GM21825 (cell line): ENCODE measurements at regions not wholly inside any gene's neighbourhood (a gene's known extent, or its start where the extent isn't known, plus 50 kb on each side); places are given as distances from the start of the nearest gene placed in this dataset.
"Not testable (repeated sequence)": the region's sequence is repeated elsewhere in the genome, so short reads cannot be mapped to it uniquely, and the experiment has no call there.

ENCODE experiments used
- ATAC-seq: cut with Tn5 transposase; IDR thresholded peaks from one replicate; pipeline ENCODE4 v1.9.1; 2021; ENCODE audit warnings: mild to moderate bottlenecking, moderate library complexity; ENCODE audit not compliant: unreplicated experiment

GRCh38 chr13:81929988-81930387, 1589.1 kb upstream of the SPRY2 start:
- no peak for ATAC-seq

DNA sequence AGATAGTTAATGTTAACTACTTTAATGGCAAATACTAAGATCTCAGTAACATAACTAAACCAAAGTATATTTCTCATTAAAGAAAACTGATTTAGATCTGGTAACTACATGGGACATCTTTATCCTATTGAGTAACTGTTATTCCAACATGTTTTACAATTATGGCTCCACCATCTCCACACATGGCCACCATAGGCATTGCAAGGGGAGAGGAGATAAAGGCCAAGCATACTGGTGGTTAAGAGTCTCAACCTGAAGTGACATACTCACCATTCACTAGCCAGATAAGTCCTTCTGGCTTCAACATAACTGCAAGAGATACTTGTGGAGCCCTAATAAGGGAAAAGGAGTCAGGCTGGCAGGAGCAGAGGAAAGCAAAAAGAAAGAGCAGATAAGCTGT, 1586.4 kb upstream of the SPRY2 start:
- no peak for ATAC-seq

- no peak for ATAC-seq
These were observed 1576.9 kb upstream of the SPRY2 start for GRCh38 chr13:81917810-81918209.

GRCh38 chr13:81916461-81916860, 1575.5 kb upstream of the SPRY2 start:
- no peak for ATAC-seq

DNA sequence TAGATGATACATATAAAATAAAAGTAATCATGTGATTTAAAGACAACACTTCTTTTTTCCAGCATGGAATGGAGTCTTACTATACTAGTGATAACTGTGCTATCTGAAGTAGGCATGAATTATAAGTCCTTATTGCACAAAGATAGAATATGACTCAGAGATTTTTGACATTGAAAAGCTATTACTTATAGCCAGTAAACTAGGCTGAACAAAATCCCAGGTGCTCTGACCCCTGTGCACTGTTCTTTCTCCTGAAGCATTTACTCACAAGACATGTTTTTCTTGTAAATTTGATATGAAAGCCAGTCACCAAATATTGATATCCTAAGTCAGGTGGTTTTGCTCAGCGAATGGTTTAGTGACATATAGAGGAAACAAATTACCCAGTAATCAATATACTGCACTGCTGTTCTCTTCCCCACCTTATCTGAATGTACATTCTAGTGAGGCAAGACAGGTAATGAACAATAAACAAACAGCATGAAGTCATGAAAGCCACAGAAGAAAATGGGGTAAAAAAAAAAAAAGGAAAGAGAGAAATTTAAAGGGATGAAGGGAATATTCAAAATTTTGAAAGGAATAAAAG, 1567.0 kb upstream of the SPRY2 start:
- no peak for ATAC-seq

DNA sequence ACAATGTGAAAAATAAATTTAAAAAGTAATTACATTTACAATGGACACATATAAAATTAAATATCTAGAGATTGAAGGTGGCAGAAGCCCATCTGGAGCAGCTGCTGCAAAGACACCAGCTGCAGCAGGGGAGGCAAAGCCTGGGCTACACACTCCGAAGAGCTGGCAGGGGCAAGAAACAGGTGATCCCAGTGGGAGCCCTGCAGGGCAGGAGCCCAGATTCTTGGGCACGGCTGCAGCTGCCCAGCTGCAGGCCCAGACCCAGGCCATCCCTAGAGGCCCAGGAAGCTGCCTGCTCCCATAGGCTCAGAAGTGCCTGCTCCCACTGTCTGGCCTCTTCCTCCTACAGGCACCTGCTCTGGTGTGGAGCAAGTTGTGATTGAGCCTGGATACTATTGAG, 1547.9 kb upstream of the SPRY2 start:
- ATAC-seq = no peak

- ATAC-seq = no peak
These were observed 1534.0 kb upstream of the SPRY2 start for GRCh38 chr13:81874681-81875661.

- ATAC-seq = no peak
These were observed 1533.3 kb upstream of the SPRY2 start for GRCh38 chr13:81874253-81874652.

GRCh38 chr13:81872581-81872980, 1531.7 kb upstream of the SPRY2 start:
- ATAC-seq = no peak

- not testable (repeated sequence) for ATAC-seq
These were observed 1530.9 kb upstream of the SPRY2 start for GRCh38 chr13:81871751-81872325.

DNA sequence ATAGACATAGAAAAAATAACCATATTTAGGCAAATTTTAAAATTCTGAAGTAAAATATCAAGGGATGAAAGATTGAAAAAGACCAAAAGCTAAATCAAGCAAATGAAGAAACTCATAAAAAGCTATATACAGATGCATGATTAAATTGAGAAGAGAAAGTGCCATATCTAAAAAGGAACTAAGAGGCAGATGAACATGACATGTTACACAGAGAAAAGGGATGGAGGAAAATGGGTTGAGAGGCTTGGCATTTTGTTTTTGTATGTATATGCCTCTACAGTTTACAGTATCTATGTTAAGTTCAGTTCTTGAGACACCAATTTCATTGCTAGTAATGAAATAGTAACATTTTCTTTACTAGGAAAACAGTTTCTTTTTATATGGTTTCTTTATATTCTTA, 1507.4 kb upstream of the SPRY2 start:
- no peak for ATAC-seq

DNA sequence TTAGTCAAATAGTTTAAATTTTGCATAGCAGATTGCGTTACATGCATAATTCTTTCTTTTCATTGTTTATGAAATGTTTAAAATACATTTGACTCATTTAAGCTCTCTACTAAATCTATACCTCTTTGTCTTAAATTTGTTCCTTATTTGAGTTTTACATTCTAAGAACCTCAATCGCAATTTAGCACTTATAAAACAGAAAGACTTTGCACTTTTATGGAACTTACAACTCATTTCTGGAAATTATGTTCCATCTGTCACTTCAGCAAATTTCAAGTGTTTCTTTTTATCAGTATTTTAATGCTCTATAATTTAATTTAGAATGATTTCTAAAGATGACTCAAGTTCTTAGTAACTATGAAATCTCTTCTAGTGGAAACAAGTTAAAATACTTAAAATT, 1505.8 kb upstream of the SPRY2 start:
- ATAC-seq = no peak

DNA sequence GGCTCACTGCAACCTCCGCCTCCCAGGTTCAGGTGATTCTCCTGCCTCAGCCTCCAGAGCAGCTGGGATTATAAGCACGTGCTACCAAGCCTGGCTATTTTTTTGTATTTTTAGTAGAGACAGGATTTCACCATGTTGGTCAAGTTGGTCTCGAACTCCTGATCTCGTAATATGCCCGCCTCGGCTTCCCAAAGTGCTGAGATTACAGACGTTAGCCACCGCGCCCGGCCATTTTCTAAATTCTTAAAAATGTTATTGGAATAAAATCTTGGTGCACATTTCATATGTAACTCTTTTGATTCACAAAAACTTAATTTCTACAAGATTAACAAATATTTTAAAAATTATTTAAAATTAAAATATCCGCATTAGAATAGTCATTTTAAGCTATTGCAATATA, 1480.3 kb upstream of the SPRY2 start:
- no peak for ATAC-seq

DNA sequence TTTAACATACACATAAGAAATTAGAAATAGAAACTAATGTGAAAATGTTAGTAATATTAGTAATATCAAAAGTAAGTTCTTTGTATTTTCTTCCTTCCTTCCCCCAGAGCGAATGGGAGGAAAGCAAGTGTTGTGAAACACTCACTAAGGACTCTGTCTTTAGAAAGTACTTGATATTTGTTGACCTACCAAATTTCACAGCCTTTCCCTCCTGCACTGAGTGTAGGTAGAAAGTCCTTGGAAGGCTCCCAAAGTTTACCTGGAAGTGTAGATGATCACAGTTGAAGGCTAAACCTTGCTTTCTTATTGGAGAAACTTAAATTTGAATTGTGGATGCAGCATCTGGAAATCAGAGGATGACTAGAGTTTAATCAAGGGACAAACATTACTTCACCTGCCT, 1459.5 kb upstream of the SPRY2 start:
- no peak for ATAC-seq

DNA sequence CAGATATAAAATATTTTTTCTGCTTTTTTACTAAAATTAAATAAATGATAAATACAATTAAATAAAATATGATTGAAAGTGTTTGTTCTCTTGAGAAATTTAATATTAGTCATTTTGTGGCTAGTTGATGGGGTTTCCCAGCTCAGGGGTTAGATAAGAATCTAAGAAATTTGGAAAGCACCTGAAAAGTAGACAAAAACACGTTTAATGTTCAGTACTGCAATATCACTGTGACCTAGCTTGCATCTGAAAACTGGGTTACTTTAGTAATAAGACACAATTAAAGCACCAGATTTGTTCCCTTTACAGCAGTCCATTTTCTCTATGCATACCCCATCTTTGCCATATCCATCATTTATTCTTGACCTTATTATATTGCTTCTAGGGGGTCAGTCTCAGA, 1454.8 kb upstream of the SPRY2 start:
- ATAC-seq = no peak

GRCh38 chr13:81791641-81792040, 1450.7 kb upstream of the SPRY2 start:
- no peak for ATAC-seq

DNA sequence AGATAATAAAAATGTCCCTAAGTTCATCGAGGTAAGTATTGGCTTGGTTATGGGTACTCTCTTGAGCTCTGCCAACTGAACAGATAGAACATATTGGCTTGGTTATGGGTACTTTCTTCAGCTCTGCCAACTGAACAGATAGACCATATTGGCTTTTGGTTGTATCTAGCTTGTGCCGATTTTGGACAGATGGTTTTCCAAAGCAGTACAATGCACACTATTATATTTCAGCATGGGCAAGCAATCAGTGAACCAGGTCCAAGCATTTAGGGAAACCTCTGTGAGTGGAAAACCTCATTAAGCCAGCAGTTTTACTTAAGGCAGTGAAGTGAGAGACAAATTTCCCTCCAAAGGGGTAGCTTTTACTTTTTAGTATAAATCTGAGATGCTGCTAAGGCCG, 1440.5 kb upstream of the SPRY2 start:
- ATAC-seq = no peak

DNA sequence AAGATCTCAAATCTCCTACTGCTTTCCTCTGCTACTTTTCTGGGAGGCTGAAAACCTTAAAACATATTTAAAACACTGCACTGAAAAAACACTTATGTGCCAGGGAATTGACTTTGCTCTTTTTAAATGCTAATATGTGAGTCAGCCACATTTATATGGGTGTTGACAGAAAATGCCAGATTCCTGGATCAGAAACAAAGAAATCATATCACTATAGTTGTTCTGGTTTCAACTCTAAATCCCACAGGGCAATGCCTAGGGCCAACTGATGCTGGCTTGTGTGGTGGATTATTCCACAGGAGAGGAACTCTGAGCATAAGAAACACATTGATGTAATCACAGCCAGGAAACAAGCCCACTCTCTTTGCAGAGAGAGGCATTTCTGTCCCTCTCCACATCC, 1439.0 kb upstream of the SPRY2 start:
- no peak for ATAC-seq

DNA sequence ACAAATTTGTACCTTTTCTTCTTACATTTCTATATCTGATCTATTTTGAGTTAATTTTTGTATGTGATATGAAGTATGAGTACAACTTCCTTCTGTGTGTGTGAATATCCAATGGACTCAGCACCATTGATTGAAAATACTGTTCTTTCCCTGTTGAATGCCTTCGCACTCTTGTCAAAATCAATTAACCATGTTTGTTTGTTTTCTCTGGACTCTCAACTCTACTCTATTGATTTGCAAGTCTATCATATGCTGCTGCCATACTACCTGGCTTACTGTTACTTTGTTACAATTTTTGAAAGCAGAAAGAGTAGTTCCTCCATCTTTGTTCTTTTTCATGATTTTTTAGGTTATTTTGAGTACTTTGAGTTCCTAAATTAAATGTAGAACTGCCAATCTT, 1437.4 kb upstream of the SPRY2 start:
- no peak for ATAC-seq

DNA sequence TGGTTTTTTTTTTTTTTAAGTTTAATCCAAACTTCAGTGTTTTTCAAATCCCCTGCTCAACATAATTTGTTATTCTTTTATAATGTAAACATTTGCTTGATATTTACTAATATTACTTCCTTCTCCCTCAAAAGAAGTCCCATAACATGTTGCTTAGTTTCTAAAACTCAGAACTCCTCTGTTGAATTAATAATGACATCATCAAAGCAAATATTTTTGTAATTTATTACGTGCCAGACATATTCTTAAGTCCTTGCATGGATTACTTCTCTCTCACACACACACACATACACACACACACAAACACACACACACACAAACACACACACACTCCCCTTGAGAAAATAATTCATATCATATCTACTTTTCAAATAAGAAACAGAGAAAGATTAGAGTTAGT, 1432.3 kb upstream of the SPRY2 start:
- no peak for ATAC-seq

DNA sequence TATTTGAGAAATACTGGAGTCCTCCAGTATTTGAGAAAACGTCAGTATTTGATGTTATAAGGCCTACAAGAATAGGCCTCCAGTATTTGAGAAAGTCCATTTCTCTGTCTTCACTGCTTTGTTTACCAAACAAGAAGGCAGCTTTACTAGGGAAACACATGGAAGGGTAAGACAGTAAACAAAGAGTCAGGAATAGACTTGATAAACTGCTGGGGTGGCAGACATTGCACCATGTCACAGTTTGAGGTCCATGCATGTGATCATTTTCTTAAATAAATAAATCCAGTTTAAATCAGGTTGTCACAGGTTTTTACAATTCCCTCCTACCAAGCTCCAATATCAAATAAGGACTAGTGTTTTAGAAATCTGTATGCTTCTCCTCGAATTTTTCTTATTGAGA, 1431.0 kb upstream of the SPRY2 start:
- no peak for ATAC-seq

- ATAC-seq = no peak
These were observed 1430.1 kb upstream of the SPRY2 start for GRCh38 chr13:81770868-81771505.
